ENCODE measurements at regions not wholly inside any gene's neighbourhood (a gene's known extent, or its start where the extent isn't known, plus 50 kb on each side); places are given as distances from the start of the nearest gene placed in this dataset.
"Not testable (repeated sequence)": the region's sequence is repeated elsewhere in the genome, so short reads cannot be mapped to it uniquely, and the experiment has no call there.

DNA sequence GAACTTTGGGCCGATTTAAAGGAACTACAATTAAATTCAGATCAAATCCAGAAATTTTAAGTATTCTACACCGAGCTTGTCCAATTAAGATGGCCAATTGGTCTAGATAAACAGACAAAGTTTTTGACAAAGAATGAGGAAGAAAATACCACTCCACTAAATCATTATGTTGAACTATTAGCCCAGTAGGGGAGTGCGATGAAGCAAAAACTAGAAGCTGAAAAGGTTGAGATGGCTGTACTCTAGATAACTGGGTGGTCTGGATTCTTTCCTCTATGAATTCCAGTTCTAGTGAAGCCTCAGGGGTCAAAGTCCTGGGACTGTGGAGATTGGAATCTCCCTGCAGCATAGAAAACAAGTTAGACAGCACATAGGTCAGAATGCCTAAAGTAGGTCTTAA is 418.9 kb upstream of the IMPG1 start:
- DNase-seq: not testable (repeated sequence)

DNA sequence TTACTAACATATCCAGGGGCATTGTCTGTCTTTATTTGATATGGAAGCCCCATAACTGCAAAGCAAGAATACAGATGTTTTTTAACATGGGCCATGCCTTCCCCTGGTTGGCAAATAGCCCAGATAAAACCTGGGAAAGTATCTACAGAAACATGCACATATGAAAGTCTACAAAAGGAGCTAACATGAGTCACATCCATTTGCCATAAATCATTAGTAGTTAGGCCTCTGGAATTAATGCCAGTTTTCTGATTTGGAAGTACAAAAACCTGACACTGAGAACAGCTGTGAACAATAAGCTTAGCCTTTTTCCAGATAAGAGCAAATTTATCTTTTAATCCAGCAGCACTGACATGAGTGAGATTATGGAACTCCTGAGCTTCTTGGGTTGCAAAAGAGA is 418.0 kb upstream of the IMPG1 start:
- DNase-seq: no peak

DNA sequence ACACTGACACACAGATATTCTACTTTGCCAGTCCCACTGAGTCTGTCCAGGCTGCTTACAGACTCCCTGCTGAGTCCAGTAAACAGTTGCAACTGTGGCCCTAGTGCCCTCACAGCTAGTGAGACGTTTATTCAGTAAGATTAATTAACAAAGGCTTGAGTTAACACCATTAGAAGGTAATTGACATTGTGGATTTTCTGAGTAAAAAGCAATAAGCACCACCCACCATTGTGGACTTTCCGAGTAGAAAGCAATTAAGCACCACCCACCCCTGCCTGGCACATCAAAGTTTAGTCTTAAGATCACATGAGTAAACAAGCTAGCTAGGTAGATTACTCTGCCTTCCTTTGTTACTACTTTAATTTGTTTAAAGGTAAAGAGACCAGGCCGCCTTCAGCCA is 408.6 kb upstream of the IMPG1 start:
- DNase-seq: no peak

DNA sequence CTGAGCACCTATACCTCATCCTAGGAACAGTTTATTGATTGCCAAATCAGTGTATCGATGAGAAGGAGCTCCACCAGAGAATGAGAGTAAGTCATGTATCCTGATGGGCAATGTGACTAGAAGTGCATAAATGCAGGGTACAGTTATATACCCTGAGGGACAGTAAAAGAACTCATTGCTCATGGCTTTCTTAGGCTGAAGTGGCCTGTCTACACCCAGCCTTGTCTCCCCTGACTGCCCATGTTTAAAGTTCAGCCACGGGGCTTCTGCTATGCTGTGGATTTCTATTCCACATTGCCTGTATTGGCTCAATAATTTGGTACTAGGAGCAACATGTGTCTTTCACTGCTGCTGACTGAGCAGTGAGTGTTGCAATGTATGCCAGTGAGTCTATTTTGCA is 400.4 kb upstream of the IMPG1 start:
- no peak for DNase-seq

DNA sequence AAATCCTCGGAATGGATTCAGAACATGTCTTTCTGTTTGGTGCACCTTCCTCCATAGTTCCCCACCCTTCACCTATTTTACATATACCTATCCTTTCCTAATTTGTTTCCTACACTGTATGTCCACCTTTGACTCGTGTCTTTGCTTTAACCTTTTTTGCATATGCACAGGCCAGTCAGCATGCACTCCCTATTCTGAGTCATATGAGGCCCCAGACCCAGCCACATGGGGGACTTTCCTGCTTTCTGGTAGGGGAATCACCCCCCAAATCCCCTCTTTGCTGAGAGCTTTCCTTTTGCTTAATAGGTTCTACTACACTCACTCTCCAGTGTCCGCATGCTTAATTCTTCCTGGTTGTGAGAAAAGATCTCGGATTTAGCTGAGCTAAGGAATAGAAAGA is 393.8 kb upstream of the IMPG1 start:
- no peak for DNase-seq

DNA sequence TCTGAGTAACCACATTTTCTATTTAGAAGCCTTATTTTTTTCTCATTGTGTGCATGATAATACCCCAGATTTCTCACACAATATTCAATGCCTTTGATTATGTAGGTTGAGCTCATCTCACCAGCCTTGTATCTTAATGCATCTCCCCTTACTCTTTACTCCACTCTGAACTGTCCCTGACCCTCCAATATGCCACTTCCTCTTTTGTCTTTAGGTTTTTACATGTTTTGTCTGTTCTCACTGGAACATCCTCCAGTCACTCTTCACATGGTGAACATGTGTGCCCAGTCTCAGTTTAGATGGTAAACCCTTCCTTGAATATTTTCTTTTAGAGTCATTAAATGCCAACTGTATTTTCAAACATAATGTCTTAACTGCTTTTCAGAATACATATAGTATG is 392.9 kb upstream of the IMPG1 start:
- no peak for DNase-seq

DNA sequence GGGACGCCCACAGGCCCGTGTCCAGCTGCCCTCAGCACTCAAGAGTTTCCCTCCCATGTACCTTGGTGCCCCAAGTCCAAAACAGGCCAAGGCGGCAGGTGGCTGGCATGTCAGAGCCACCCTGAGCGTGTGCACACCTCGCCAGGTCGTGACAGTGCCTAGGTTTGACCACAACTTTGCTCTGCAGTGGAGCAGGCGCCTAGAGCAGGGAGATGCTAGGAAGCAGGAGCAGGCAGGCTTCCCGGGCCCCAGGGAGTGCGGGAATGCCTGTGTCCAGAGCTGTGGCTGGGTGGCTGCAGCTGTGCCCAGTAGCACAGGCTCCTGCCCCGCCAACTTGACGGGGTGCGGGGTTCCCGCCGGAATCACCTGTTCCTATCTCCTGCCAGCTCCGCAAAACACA is 380.8 kb upstream of the IMPG1 start:
- DNase-seq: no peak

DNA sequence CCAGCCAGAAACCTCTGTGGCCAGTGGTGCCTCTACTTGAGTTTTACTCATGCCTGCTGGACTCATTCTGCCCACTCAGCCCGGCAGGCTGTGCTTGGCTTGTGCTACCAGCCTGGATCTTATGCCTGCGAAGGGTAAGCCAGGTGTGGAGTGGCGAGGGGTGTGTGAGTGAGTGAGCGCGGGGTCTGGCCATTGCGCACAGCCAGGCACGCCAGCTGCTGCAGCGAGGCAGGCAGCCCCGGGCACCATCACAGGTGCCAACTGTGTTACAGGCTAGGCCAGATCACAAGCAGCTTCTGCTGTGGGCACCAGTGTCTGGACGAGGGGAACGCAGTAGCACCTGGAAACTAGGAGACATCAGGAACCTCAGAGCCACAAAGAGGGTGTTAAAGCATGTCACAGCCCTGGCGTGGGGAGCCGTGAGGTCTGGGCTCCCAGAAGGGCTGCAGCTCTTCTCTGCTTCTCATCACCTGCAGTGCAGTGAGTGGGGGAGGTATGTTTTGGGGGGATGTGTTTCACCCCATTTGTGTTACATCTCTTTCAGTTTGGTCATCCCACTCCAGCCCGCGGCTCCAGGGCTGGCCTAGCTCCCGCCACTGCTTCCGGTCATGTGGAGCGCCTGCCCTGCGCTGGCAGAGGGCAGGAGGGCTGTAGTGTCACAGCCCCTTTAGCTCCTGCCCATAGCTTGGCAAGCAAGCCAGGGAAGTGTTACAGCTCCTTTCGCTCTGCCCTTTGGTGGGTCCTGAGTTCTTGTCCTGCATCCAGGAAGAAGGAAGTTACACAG is 379.7 kb upstream of the IMPG1 start:
- DNase-seq: no peak

DNA sequence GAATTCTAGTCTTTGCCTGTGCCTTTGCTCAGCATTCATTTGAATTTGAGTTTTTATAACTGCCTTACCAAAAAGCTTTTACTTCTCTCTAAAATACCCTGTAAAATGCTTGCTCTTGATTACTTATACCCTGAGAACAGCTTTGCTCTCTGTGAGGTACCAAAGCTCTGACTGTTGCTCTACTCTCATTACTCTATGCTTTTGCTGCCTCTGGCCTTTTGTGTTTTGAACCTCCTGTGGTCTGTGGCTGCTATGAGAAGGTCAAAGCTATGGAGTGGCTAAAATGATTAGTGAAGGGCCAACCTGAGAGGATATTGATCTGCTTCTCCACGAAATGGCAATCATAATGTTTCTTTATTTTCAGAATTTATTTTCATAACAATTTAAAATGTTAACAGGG is 375.6 kb upstream of the IMPG1 start:
- DNase-seq: no peak

DNA sequence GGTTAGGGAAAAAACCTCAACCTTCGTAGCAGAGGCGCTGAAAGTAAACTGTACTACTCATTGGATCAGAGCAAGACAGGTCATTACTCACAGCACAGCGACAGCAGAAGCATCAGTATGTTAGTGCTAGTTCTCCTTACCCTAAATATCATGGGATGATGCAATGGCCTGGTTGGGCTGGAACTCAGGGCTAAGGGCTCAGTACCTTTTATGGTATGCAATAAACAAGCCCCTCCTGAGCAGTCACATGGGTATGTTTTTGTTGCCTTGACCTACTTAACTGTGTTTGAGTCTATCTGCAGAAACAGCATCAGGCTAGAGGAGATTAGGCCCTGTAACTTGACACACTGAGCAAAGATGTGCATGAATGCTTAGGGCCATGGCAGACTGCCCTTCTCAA is 369.4 kb upstream of the IMPG1 start:
- no peak for DNase-seq

DNA sequence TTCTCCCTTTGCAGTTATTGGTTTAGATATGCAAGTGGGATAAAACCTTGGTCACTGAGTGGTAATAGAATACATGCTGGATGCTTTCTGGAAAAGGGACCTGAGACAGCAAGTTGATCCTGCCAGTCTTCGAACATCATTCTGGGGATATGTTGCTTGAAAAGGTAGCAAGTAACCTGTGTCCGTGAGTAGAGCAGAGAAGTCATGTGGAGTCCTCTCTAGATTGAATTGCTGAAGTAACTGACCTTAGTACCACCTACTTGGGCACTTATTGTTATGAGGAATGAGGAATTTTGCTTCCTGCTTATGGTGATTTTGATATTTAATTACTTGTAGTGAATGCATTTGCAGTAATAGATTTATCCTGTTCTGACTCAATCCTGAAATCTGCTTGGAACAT is 367.3 kb upstream of the IMPG1 start:
- DNase-seq: no peak

DNA sequence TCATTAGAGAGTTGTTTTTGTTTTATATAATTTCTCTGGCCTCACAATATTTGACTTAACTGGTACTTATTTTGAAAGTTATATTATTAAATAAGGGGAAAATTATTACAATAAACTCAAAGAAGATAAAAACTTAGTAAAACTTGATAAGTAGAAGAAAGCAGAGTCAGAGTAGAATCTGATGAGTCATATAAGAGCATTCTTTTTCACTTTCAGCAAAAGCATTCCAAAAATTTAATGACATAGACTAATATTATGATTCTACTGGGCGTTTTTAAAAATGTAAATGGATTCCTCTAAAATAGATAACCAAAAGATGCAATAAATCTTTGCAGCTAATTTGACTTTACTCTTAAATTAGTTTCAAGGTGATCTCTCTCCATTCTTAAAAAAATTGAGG is 366.3 kb upstream of the IMPG1 start:
- DNase-seq: no peak

DNA sequence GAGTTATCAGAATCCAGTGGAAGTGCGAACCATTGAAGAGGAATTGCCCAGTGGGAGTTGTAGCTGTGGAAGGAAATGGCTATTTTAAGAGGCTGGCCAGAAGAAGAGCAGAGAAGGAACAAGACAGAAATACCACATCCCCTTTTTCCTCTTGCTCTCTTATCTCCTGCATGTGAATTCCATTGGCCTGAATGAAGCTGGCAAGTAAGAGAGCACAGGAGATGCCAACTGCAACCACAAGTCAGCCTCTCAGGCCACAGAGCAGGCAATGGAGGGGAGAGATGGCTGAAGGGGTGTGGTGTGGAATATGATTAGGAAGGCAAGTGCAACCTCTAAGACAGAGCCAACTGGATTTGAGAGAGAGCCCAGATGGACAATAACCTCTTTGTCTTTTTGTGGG is 362.7 kb upstream of the IMPG1 start:
- no peak for DNase-seq

DNA sequence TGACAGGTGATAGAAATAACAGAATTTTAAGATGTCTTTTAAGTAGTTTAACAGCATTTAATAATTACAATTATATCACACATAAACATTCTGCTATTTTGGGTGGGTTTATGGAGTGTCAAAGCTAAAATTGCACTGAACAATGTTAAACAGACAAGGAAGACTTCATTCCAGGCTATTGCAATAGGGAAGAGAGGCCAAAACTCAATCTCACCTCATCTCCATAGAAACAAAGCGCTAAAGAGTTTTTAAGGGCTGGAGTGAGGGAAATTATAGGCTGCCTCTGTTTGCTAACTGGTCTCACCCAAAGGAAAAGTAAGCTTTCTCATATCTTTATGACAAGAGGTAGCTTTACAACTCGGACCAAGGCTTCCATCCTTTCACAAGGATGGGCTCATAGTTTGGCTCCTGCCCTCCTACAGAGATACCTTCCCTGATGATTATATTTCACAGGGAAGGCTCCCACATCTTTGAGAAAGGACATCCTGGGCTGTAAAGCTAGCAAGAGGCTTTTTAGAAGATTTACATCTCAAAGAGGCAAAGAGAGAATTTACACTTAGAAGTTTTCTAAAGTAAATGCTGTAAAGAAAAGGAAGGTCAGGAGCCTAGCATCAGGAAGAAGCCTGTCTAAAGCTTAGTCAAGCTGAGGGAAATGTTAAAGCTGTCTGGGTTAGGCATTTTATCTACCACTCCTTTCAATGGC is 350.2 kb upstream of the IMPG1 start:
- no peak for DNase-seq

DNA sequence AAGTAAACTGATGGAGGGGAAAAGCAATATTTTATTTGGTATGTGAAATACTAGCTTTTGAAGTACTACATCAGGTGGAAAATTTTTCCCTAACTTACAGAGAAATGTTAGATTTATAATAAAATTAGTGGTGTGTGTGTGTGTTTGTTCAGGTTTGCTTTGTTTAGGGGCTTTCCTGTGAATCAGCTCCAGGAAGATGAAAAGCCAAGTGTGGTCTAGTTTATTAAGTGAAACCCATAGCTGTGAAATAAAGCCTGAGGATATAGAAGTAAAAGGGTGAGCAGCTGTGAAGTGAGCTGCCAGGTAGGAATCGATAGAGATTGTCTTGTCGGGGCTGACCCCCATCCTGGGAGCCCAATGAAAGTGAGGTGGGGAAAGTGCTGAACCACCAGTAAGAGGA is 347.6 kb upstream of the IMPG1 start:
- DNase-seq: no peak

DNA sequence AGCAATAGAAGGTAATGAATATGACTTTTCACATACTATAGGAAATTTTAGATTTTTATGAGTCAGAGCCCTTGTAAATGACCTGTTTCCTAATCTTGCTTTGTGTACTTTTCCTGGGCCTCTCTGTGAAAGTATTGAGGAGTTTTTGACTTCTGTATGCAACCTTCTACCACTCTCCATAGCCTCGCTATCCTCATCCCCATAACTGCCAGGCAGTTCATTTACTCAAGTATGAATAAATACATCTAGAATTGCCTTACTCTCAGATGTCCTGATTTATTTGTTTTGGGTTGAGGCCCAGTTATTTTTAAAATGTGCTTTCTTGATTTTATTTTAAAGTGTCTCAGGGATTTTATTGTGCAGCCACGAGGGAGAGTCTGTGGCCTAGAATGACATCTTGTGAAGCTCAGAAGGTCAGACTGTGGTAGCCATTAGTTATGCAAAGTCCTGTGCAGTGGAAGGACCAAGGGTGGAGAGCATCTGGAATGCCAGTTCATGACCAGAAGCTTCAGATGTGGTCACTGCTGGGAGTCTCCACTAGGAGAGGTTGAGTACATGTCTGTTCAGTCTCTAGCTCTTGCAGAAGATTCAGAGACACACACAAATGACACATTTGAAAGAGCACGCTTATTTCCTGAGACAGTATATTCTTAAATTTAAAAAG is 346.2 kb upstream of the IMPG1 start:
- no peak for DNase-seq

DNA sequence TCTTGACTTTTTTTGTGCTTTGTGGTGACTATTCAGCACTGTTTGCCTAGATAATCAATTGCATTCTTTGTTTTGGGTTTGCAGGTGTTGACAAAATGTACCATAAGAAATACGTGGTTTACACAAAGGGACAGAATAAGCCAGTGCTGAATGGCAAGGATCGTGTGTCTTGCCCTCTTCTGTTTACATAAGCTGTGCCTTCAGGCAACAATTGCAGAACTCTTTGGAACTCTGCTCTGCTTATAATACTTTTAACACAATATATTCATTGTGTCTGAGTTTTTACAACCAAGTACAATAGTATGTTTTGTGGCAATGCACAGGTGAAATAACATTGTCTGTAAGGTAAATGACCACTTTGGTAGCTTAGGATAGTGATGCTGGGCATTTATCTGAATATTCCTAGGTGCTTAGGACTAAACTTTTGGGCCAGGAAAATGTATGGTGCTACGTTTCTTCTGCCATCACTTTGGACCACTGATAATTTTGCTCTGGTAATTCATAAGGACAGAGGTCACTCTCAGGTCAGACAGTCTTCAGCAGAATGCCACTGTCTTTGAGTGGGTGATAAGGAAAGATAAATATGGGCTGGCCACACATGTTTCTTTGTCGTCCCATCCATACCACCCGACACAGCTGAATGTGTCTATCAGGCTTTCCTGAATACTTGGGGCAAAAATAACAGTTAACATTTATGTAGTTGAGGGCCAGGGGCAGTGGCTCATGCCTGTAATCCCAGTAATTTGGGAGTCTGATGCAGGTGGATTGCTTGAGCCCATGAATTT is 344.6 kb upstream of the IMPG1 start:
- peak; percentile 81 for DNase-seq

DNA sequence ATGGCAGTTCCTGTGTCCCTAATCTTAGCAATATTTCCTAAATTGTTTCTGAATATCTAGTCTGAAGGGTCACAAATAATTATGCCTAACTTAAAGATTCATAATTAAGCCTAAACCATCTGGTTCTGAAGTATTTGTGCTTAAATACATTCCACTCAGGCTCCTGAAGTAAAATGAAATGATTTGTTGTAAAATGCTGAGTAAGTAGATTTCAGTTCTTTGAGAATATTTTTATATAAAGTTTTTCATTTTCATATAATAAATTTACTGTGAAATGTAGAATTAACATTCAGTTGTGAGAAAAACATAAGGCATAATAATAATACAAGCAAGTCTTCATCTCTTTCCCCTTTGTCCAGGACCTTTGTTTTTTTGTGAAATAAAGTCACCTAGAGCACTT is 330.6 kb upstream of the IMPG1 start:
- DNase-seq: no peak

DNA sequence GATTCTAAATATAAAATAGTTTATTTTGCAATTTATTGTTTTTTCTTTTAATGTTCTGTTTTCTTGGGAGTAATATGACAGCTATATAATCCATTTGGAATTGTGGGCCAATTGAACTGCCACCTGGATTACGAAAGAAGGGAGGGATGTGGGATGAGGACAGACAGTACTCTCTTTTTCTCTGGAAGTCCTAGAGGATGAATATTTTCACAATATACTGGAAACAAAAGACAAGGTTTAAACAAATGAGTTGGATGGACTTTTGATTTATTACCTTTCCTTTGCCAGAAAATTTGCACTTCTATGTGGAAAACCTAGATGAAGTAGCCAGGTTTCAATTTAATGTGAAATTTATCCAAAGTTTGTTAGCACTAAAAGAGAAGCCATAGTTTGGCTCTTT is 325.5 kb upstream of the IMPG1 start:
- DNase-seq: no peak

DNA sequence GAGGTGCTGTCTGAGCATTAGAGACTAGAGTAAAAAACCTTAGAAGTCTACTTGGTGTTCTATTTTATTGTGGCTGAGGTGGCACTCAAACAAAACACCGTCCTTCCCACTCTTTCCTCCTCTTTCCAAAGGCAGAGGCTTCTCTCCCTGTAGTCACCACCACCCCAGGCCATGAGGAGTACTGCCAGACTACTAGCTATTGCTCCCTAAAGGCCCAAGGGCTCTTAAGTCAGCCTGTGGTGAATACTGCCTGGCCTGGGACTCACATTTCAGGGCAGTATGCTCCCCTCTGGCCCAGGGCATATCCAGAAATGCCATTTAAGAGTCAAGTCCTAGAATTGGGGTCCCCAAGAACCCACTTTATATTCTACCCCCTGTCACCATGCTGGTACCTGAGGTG is 309.7 kb upstream of the IMPG1 start:
- DNase-seq: no peak

DNA sequence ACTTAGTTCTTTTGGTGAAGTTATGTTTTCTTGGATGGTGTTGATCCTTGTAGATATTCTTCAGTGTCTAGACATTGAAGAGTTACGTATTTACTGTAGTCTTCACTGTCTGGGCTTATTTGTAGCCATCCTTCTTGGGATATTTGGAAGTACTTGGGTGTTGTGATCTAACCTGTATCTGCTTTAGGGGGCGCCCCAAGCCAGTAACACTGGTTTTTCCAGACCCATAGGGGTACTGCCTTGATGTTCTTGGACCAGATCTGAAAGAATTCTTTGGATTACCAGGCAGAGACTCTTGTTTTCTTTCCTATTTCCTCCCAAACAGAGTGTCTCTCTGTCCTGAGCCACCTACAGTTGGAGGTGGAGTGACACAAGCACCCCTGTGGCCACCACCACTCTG is 309.1 kb upstream of the IMPG1 start:
- DNase-seq: no peak

DNA sequence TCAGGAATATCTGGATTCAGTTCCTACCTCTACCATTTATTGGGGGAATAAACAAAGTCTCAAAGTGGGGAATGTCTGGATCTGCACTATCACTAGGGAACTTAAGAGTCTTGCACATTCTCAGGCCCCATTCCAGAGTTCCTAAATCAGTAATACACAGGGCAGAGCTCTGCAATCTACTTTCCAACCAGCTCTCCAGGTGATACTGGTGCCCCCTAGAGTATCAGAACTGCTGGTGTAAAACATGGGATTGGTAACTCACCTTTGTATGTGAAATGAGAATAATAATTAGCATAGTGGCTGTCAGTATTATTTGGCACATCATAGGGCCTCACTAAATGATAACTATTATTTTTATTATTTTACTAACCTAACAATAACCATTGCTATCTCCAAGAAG is 278.8 kb upstream of the IMPG1 start:
- no peak for DNase-seq

DNA sequence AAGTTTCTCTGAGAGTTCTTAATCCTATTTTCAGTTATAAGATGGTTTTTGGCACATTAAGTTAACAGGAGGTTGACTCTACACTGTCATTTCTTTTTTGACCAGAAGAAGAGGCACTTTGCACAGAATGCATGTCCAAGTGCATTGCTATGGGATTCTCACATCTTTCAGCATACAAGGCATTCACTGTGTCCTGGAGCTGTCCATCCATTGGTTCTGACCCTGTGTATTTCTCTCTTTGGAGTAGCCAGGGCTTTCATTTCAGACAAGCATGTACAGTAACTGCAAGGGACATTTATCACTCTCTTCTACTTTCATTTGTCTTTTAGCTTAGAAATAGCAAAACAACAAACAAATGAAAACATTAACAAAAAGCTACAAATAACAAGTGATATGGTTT is 275.1 kb upstream of the IMPG1 start:
- no peak for DNase-seq
